GM21723 (cell line): ENCODE measurements at regions not wholly inside any gene's neighbourhood (a gene's known extent, or its start where the extent isn't known, plus 50 kb on each side); places are given as distances from the start of the nearest gene placed in this dataset.
"Not testable (repeated sequence)": the region's sequence is repeated elsewhere in the genome, so short reads cannot be mapped to it uniquely, and the experiment has no call there.

Experiments used
- ATAC-seq: cut with Tn5 transposase; IDR thresholded peaks from one replicate; pipeline ENCODE4 v1.9.1; 2021; ENCODE audit warnings: mild to moderate bottlenecking, moderate library complexity; ENCODE audit not compliant: unreplicated experiment

GRCh38 chr2:31664949-31665724 is 84.4 kb upstream of the SRD5A2 start:
- no peak for ATAC-seq

GRCh38 chr2:31660812-31661335 is 80.1 kb upstream of the SRD5A2 start:
- ATAC-seq: no peak

- ATAC-seq: no peak
Measured at GRCh38 chr2:31660165-31660564, 79.4 kb upstream of the SRD5A2 start.

- no peak for ATAC-seq
Measured at GRCh38 chr2:31654241-31654640, 73.5 kb upstream of the SRD5A2 start.

- ATAC-seq: no peak
Measured at GRCh38 chr2:31651736-31652135, 71.0 kb upstream of the SRD5A2 start.

DNA sequence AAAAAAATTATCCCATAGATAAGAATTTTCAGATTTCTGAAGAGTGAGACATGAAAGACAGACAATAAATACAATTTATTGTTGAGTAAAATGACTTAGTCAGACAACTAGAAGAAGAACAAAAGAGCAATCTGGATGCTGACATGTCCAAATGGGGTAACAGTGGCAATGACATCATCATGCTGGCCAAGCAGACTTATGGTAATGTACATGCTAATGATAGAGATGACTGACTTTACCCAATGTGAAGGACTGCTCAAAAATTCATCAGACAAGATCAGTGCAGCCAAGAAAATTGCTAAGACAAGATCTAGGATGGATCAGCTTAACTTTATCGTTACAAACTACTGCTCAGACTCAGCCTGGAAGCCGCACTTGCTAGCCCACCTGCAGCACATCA is 70.5 kb upstream of the SRD5A2 start:
- ATAC-seq: no peak

GRCh38 chr2:31644551-31644950 is 63.8 kb upstream of the SRD5A2 start:
- ATAC-seq: no peak

DNA sequence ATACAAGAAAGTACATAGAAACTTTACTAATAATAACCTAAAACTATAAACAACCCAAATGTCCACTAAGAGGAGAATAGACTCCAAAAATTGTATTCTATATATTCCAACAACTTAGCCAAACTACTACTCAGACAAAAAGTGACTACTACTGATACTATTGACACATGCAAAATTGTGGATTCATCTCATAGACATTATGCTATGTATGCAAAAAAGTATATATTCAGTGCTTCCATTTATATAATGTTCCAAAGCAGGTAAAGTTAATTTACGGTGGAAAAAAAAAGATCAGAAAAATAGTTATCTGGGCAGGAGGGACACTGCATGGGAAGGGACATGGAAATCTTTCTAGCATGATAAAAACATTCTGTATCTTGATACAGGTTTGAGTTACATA is 62.0 kb upstream of the SRD5A2 start:
- no peak for ATAC-seq

- ATAC-seq: not testable (repeated sequence)
Measured at GRCh38 chr2:31632201-31632600, 51.5 kb upstream of the SRD5A2 start.
